ENCODE measurements at regions not wholly inside any gene's neighbourhood (a gene's known extent, or its start where the extent isn't known, plus 50 kb on each side); places are given as distances from the start of the nearest gene placed in this dataset.

DNA sequence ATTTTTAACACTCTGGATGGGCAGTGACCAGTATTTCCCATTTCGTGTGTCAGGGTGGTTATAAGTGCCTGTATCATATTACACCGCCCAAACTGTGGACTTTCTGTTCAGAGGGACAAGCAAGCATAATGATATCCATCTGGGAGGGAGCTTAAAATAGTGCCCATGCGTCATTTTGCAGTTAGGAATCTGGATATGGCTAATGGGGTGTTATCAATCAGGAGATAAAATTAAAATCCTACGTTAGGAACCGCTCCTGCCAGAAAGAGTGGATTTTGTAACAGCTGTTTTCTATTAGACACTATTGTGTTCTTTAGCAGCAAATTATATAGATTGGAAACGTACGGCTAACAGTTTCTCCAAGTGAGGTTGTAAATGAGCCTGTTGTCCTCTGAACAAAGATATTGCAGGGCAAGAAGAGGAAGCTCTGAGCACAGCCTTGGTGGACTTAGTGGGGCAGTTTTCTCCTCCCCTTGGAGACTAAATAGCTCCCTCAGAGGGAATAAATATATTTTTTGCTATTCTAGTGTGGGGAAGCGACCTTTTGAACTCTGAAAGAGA lies 160.4 kb downstream of the SPATA31D1 start:
- H3K4me1 ChIP-seq: no peaks in the 10 kb centered on the region
- intact Hi-C loops (cut with DNase I): no loop called here
- no peak overlapping the region for H3K9ac ChIP-seq (ENCODE audit: low read depth in 2 of 2, low read length in 2 of 2)
- no peak for TF ChIP-seq CTCF (IDR thresholded peaks at IDR 0.05)
- no peak overlapping the region for H3K4me3 ChIP-seq
- no peak for DNase-seq
- H3K9me3 ChIP-seq: no peaks in the 10 kb centered on the region
- H3K27me3 ChIP-seq: no peaks in the 10 kb centered on the region
- H3K36me3 ChIP-seq: no peaks in the 10 kb centered on the region
- H3K27ac ChIP-seq: no peak overlapping the region

- Histone ChIP-seq H3K9me3 (no peaks in the 10 kb centered on the region), H3K27me3 (no peaks in the 10 kb centered on the region), H3K36me3 (no peaks in the 10 kb centered on the region), H3K4me1 (no peaks in the 10 kb centered on the region), H3K4me3 (no peak overlapping the region), H3K9ac (ENCODE audit: low read depth in 2 of 2, low read length in 2 of 2) (no peak overlapping the region), H3K27ac (no peak overlapping the region)
- intact Hi-C loops (cut with DNase I): no loop called here
- no peak for DNase-seq
- no peak for TF ChIP-seq CTCF (IDR thresholded peaks at IDR 0.05)
These were observed 161.0 kb downstream of the SPATA31D1 start for GRCh38 chr9:82149501-82149946.

DNA sequence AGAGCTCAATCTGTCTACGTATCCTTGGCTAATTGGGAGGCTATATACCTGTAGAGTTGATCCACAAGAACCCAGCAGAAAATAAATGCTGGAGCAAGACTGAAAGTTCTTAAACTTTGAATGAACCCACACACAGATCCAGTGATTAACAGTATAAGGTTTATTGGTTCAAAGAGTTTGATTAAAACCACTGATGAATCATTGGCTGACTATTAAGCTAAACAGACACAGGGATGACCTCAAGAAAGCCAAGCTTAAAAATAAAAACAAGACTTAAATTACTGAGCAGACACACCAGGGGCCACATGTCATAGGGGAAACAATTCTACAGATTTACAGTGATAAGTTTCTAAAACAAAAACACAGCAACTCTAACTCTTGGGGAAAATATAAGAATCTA lies 163.6 kb downstream of the SPATA31D1 start:
- Histone ChIP-seq H3K9ac (ENCODE audit: low read depth in 2 of 2, low read length in 2 of 2) (no peak overlapping the region), H3K27ac (no peak overlapping the region), H3K4me1 (no peaks in the 10 kb centered on the region), H3K27me3 (no peaks in the 10 kb centered on the region), H3K36me3 (no peaks in the 10 kb centered on the region), H3K4me3 (no peak overlapping the region), H3K9me3 (no peaks in the 10 kb centered on the region)
- intact Hi-C loops (cut with DNase I): no loop called here
- no peak for DNase-seq
- TF ChIP-seq CTCF (IDR thresholded peaks at IDR 0.05): no peak

GRCh38 chr9:82153032-82153431 lies 164.5 kb downstream of the SPATA31D1 start:
- Histone ChIP-seq H3K9ac (ENCODE audit: low read depth in 2 of 2, low read length in 2 of 2) (no peak overlapping the region), H3K9me3 (no peaks in the 10 kb centered on the region), H3K27me3 (no peaks in the 10 kb centered on the region), H3K36me3 (no peaks in the 10 kb centered on the region), H3K27ac (no peak overlapping the region), H3K4me3 (no peak overlapping the region), H3K4me1 (no peaks in the 10 kb centered on the region)
- TF ChIP-seq CTCF (IDR thresholded peaks at IDR 0.05): no peak
- intact Hi-C loops (cut with DNase I): no loop called here
- DNase-seq: no peak

DNA sequence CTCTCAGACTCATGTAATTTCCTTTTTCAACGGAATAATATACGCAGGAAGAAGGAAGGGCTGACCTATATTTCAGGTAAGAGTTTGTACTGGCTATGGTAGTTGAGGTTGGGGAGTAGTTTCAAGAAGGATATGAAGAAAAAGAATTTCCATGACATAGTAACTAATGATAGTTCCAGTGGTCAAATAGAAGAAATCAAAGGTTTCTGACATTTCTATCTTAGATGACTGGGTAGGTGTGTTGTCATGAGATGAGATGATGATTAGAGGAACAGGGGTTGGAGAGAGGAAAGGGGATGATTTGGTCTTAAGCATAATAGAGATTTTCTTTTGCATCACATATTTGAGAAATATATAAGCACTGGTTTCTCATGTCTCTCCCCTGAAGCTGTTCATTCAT lies 166.0 kb downstream of the SPATA31D1 start:
- H3K4me3 ChIP-seq: no peak overlapping the region
- intact Hi-C loops (cut with DNase I): no loop called here
- H3K27ac ChIP-seq: no peak overlapping the region
- H3K36me3 ChIP-seq: no peaks in the 10 kb centered on the region
- no peaks in the 10 kb centered on the region for H3K9me3 ChIP-seq
- DNase-seq: no peak
- H3K4me1 ChIP-seq: no peaks in the 10 kb centered on the region
- no peak overlapping the region for H3K9ac ChIP-seq (ENCODE audit: low read depth in 2 of 2, low read length in 2 of 2)
- TF ChIP-seq CTCF (IDR thresholded peaks at IDR 0.05): no peak
- H3K27me3 ChIP-seq: no peaks in the 10 kb centered on the region

Measured in colonic mucosa (tissue), 4 donors.